ENCODE measurements at regions not wholly inside any gene's neighbourhood (a gene's known extent, or its start where the extent isn't known, plus 50 kb on each side); places are given as distances from the start of the nearest gene placed in this dataset.

DNA sequence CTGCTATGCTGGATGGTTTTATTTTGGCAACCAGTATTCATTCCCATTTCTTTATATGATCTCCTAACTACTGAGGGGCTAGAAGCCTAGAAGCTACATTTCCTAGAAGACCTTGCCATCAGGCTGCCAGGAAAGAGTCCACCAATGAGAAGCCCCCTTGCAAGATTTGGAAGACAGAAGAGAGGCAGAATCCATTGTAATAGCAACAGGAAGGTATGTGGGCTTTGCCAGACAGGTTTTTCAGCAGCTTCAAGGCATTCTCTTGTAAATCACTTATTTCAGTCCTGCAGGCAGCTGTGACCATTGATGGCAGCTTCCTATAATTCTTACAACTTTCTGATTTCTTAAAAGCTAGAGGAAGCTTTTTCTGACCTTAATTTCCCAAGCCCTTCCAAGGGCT, 148.3 kb upstream of the NHS start:
- H4K20me1 ChIP-seq (replicated peaks; ENCODE audit: control insufficient read depth, insufficient read depth, low read length), result no peaks in the 10 kb centered on the region
- ChIA-PET POLR2A (no interaction called here), CTCF (ENCODE audit: low intra/inter-chr PET ratio) (no interaction called here)
- DNase-seq (ENCODE audit: extremely low read depth in 1 of 4, low spot score in 3 of 4), result no peak
- H3K9ac ChIP-seq (ENCODE audit: insufficient read depth in 1 of 2, low read depth in 2 of 2, low read length in 2 of 2), result no peak overlapping the region
- no peak overlapping the region for H3K4me3 ChIP-seq
- no peak for FAIRE-seq
- H3K4me1 ChIP-seq (replicated peaks in 1 of 2; ENCODE audit: control insufficient read depth in 2 of 2, insufficient read depth in 2 of 2, low read length in 2 of 2), result no peaks in the 10 kb centered on the region
- BruUV-seq (replicated peaks), result no TSS peak
- no peaks in the 10 kb centered on the region for H3K79me2 ChIP-seq (ENCODE audit: control insufficient read depth, insufficient read depth, low read length)
- H3K27me3 ChIP-seq (ENCODE audit: control insufficient read depth in 2 of 2, insufficient read depth in 2 of 2, low read length in 2 of 2), result no peaks in the 10 kb centered on the region
- intact Hi-C loops (cut with micrococcal nuclease), result no loop called here
- no peaks in the 10 kb centered on the region for H3K36me3 ChIP-seq (ENCODE audit: control insufficient read depth, insufficient read depth, low read length)
- H3K27ac ChIP-seq (ENCODE audit: extremely low read depth, low read depth, low read length), result no peak overlapping the region
- no peak overlapping the region for H3K4me2 ChIP-seq (ENCODE audit: insufficient read depth, low read length)
- no peaks in the 10 kb centered on the region for H3K9me1 ChIP-seq (ENCODE audit: control insufficient read depth, insufficient read depth, low read length)
- H2AFZ ChIP-seq (ENCODE audit: low read depth, low read length), result no peak overlapping the region
- in situ Hi-C loops (cut with MboI), result no loop called here
- ATAC-seq, result no peak
- no peaks in the 10 kb centered on the region for H3K9me3 ChIP-seq (replicated peaks; ENCODE audit: control insufficient read depth, insufficient read depth, low read depth, low read length)
- no peak for TF ChIP-seq ZNF23 (CRISPR knock-in tag; IDR thresholded peaks at IDR 0.05)
- TF ChIP-seq GTF2B (IDR thresholded peaks at IDR 0.05; ENCODE audit: extremely low read depth, insufficient read length), result no peak
- TF ChIP-seq, protein P1, sequence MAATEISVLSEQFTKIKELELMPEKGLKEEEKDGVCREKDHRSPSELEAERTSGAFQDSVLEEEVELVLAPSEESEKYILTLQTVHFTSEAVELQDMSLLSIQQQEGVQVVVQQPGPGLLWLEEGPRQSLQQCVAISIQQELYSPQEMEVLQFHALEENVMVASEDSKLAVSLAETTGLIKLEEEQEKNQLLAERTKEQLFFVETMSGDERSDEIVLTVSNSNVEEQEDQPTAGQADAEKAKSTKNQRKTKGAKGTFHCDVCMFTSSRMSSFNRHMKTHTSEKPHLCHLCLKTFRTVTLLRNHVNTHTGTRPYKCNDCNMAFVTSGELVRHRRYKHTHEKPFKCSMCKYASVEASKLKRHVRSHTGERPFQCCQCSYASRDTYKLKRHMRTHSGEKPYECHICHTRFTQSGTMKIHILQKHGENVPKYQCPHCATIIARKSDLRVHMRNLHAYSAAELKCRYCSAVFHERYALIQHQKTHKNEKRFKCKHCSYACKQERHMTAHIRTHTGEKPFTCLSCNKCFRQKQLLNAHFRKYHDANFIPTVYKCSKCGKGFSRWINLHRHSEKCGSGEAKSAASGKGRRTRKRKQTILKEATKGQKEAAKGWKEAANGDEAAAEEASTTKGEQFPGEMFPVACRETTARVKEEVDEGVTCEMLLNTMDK (IDR thresholded peaks at IDR 0.05; ENCODE audit: borderline replicate concordance, insufficient read depth, low read depth, low read length, poor library complexity, severe bottlenecking), result no peak
- TF ChIP-seq TCF3 (CRISPR knock-in tag; IDR thresholded peaks at IDR 0.05), result no peak
- TF ChIP-seq KHSRP (IDR thresholded peaks at IDR 0.05), result no peak
- TF ChIP-seq POLR3A (IDR thresholded peaks at IDR 0.05; ENCODE audit: borderline replicate concordance, extremely low read depth, insufficient read depth, insufficient read length), result no peak
- TF ChIP-seq ZNF586 (CRISPR knock-in tag; conservative IDR thresholded peaks at IDR 0.05), result no peak
- TF ChIP-seq MIER1 (IDR thresholded peaks at IDR 0.05; ENCODE audit: low read depth), result no peak
- no peak for TF ChIP-seq FOXJ3 (CRISPR knock-in tag; IDR thresholded peaks at IDR 0.05)
- TF ChIP-seq, protein P2, sequence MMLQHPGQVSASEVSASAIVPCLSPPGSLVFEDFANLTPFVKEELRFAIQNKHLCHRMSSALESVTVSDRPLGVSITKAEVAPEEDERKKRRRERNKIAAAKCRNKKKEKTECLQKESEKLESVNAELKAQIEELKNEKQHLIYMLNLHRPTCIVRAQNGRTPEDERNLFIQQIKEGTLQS (IDR thresholded peaks at IDR 0.05), result no peak
- TF ChIP-seq, protein P2 (CRISPR knock-in tag; conservative IDR thresholded peaks at IDR 0.05), result no peak
- TF ChIP-seq ID3 (CRISPR knock-in tag; IDR thresholded peaks at IDR 0.05), result no peak
- no peak for TF ChIP-seq ID3 (tag; IDR thresholded peaks at IDR 0.05)
